Right renal cortex interstitium (tissue), 3 donors: ENCODE measurements at regions not wholly inside any gene's neighbourhood (a gene's known extent, or its start where the extent isn't known, plus 50 kb on each side); places are given as distances from the start of the nearest gene placed in this dataset.

ENCODE experiments used
- DNase-seq, 3 donors: peaks; one replicate each; pipeline ENCODE4 v3.0.0-alpha.2; 2013; ENCODE audit warnings: low read depth in 3 of 3, low spot score in 2 of 3

- DNase-seq, result peak in 1 of 3 donors; percentile 43
Observed at GRCh38 chr1:243944429-243945160, 94.6 kb upstream of the AKT3 start.

- peak in 1 of 3 donors; percentile 18 for DNase-seq
Observed at GRCh38 chr1:243943671-243944428, 93.8 kb upstream of the AKT3 start.

GRCh38 chr1:243942196-243943150 is 92.4 kb upstream of the AKT3 start:
- DNase-seq, result no peak

- no peak for DNase-seq
Observed at GRCh38 chr1:243940451-243940850, 90.4 kb upstream of the AKT3 start.

- no peak for DNase-seq
Observed at GRCh38 chr1:243939167-243939848, 89.3 kb upstream of the AKT3 start.

GRCh38 chr1:243938208-243938607 is 88.2 kb upstream of the AKT3 start:
- no peak for DNase-seq

- DNase-seq, result no peak
Observed at GRCh38 chr1:243933495-243933894, 83.5 kb upstream of the AKT3 start.

GRCh38 chr1:243931957-243932356 is 81.9 kb upstream of the AKT3 start:
- no peak for DNase-seq

GRCh38 chr1:243930822-243931671 is 81.0 kb upstream of the AKT3 start:
- DNase-seq, result no peak

GRCh38 chr1:243927381-243927780 is 77.3 kb upstream of the AKT3 start:
- DNase-seq, result no peak

- no peak for DNase-seq
Observed at GRCh38 chr1:243926803-243927245, 76.8 kb upstream of the AKT3 start.

- DNase-seq, result no peak
Observed at GRCh38 chr1:243926299-243926698, 76.3 kb upstream of the AKT3 start.

GRCh38 chr1:243924588-243925349 is 74.7 kb upstream of the AKT3 start:
- no peak for DNase-seq

- no peak for DNase-seq
Observed at GRCh38 chr1:243924188-243924587, 74.1 kb upstream of the AKT3 start.

- no peak for DNase-seq
Observed at GRCh38 chr1:243923292-243924171, 73.5 kb upstream of the AKT3 start.

- no peak for DNase-seq
Observed at GRCh38 chr1:243921111-243921510, 71.1 kb upstream of the AKT3 start.

- DNase-seq, result no peak
Observed at GRCh38 chr1:243917863-243918565, 68.0 kb upstream of the AKT3 start.
